ENCODE measurements at regions not wholly inside any gene's neighbourhood (a gene's known extent, or its start where the extent isn't known, plus 50 kb on each side); places are given as distances from the start of the nearest gene placed in this dataset.

- Mint-ChIP-seq H3K36me3 (ENCODE audit: insufficient read depth in 1 of 3, low read depth in 3 of 3) (peaks cover 4 to 5% (median 5%) of the 10 kb centered on the region in 3 experiments; a peak in 6 of 7 replicates), H3K27me3 (ENCODE audit: low read depth) (no peaks in the 10 kb centered on the region; the same call in 1 of the 2 replicates), H3K9me3 (peaks cover 3 to 9% of the 10 kb centered on the region in 2 experiments; a peak in 3 of 5 replicates), H3K4me1 (peaks cover 0 to 7% of the 10 kb centered on the region in 2 experiments; a peak in 1 of 4 replicates), H3K27ac (no peak overlapping the region; a peak in 1 of 7 replicates), H3K4me3 (no peak overlapping the region)
- Histone ChIP-seq H2BK15ac (ENCODE audit: low read depth, low read length) (no peak overlapping the region), H3K4me1 (ENCODE audit: insufficient read depth, low read length) (no peaks in the 10 kb centered on the region), H3K14ac (ENCODE audit: insufficient read depth, low read length) (no peak overlapping the region; the same call in 1 of the 2 replicates), H3K56ac (ENCODE audit: insufficient read length, low read depth, low read length) (no peak overlapping the region), H3K4me2 (ENCODE audit: insufficient read depth, insufficient read length, low read length) (no peak overlapping the region), H2BK12ac (ENCODE audit: insufficient read length, low read depth, low read length) (no peak overlapping the region), H3K18ac (ENCODE audit: insufficient read length, low read depth, low read length) (no peak overlapping the region), H3K9me3 (ENCODE audit: control insufficient read depth, low read depth, low read length) (no peaks in the 10 kb centered on the region), H2BK20ac (ENCODE audit: low read depth, low read length, poor library complexity, severe bottlenecking) (no peak overlapping the region), H2BK120ac (ENCODE audit: low read depth, low read length, poor library complexity, severe bottlenecking) (no peak overlapping the region), H4K91ac (ENCODE audit: insufficient read length, low read depth, low read length) (no peak overlapping the region), H3K9ac (ENCODE audit: extremely low read depth, insufficient read length, low read length) (no peak overlapping the region), H4K20me1 (ENCODE audit: control insufficient read depth, insufficient read depth, insufficient read length) (no peaks in the 10 kb centered on the region), H4K8ac (replicated peaks; ENCODE audit: insufficient read length, low read depth, low read length) (no peak overlapping the region), H3K4ac (ENCODE audit: low read depth, low read length) (no peak overlapping the region), H2BK5ac (ENCODE audit: insufficient read length, low read length) (no peak overlapping the region), H3K23ac (ENCODE audit: insufficient read length, low read depth, low read length) (no peak overlapping the region), H4K5ac (ENCODE audit: insufficient read length, low read depth, low read length) (no peak overlapping the region), H3K27me3 (ENCODE audit: insufficient read depth, low read length) (no peaks in the 10 kb centered on the region), H3T11ph (ENCODE audit: low read length) (no peak overlapping the region), H3K23me2 (ENCODE audit: insufficient read length, low read depth, low read length, poor library complexity, severe bottlenecking) (no peaks in the 10 kb centered on the region), H3K79me1 (ENCODE audit: insufficient read depth, low read depth, low read length, poor library complexity, severe bottlenecking) (no peaks in the 10 kb centered on the region), H3K79me2 (ENCODE audit: insufficient read depth, low read length) (no peaks in the 10 kb centered on the region), H2AFZ (ENCODE audit: low read length) (no peak overlapping the region), H2AK5ac (ENCODE audit: insufficient read length, low read length) (no peak overlapping the region), H3K27ac (ENCODE audit: insufficient read length, low read depth, low read length) (no peak overlapping the region)
- no CpG with 5 or more reads among the region's 8 CpGs for WGBS (ENCODE audit: extremely low coverage, insufficient read length, low lambda C conversion rate)
- peak; percentile 15 for DNase-seq
- no peak for TF ChIP-seq CTCF (conservative IDR thresholded peaks at IDR 0.05)
These were observed 514.2 kb downstream of the BNC2 start for GRCh38 chr9:16356196-16356765.
